Panc1 (cell line): ENCODE measurements at regions not wholly inside any gene's neighbourhood (a gene's known extent, or its start where the extent isn't known, plus 50 kb on each side); places are given as distances from the start of the nearest gene placed in this dataset.

ENCODE experiments used
- ATAC-seq: fragments of 200-7000 bp; cut with Tn5 transposase; 2 replicates; pipeline ENCODE4 v1.9.1; 2020; ENCODE audit warnings: mild to moderate bottlenecking, moderate library complexity
- BruUV-seq: library from RNA; stranded (reverse); fragments of 400-500 nt; replicated peaks from 2 replicates; lab custom pipeline; 2021; lab: Mats Ljungman, UMichigan
- CTCF ChIA-PET: fragments of 300-600 bp; sonication (Branson Sonifier 250); formaldehyde crosslinking; loops from one replicate; lab custom pipeline; 2022; ENCODE audit warnings: antibody characterized with exemption; lab: Charles Lee
- POLR2A ChIA-PET: fragments of 300-600 bp; sonication (Branson Sonifier 250); formaldehyde crosslinking; loops from one replicate; lab custom pipeline; 2022; ENCODE audit warnings: antibody characterized with exemption; lab: Charles Lee
- DNase-seq: peaks from one replicate; pipeline ENCODE4 v3.0.0-alpha.2; 2010; ENCODE audit warnings: low read depth, low spot score
- H3K27ac ChIP-seq: 2 replicates; pipeline ENCODE4 v1.5.1; 2011; ENCODE audit warnings: mild to moderate bottlenecking, low read length, inconsistent platforms
- H3K27me3 ChIP-seq: fragments of 200-500 bp; sonication (Bioruptor generic); 2 replicates; pipeline ENCODE4 v1.6.0; 2014; ENCODE audit warnings: low read length, inconsistent platforms; ENCODE audit not compliant: control insufficient read depth, insufficient read depth
- H3K36me3 ChIP-seq: fragments of 200-500 bp; sonication (Bioruptor generic); 2 replicates; pipeline ENCODE4 v1.5.1; 2014; ENCODE audit warnings: inconsistent platforms, mild to moderate bottlenecking, low read length, moderate library complexity; ENCODE audit not compliant: control insufficient read depth, insufficient read depth
- H3K4me1 ChIP-seq: 2 replicates; pipeline ENCODE4 v1.5.1; 2011; ENCODE audit warnings: inconsistent platforms, mild to moderate bottlenecking, low read length, moderate library complexity; ENCODE audit not compliant: control insufficient read depth, insufficient read depth
- H3K4me3 ChIP-seq, 2 experiments: 2 replicates each; pipeline ENCODE4 v1.5.1; 2011 to 2012; ENCODE audit warnings: low read depth in 2 of 2, low read length in 2 of 2, mild to moderate bottlenecking in 2 of 2, inconsistent platforms in 1 of 2, moderate library complexity in 1 of 2
- H3K9me3 ChIP-seq: fragments of 200-500 bp; sonication (Bioruptor generic); 2 replicates; pipeline ENCODE4 v1.5.1; 2014; ENCODE audit warnings: low read depth, mild to moderate bottlenecking, inconsistent platforms, low read length, moderate library complexity; ENCODE audit not compliant: control insufficient read depth, insufficient read depth
- POLR2AphosphoS5 ChIP-seq: IDR thresholded peaks from 2 replicates; pipeline ENCODE4 v1.6.1; 2012; ENCODE audit warnings: mild to moderate bottlenecking, low read depth, low read length, moderate library complexity
- REST ChIP-seq, 2 experiments: IDR thresholded peaks; 2 replicates each; pipeline ENCODE4 v1.6.1; 2011 to 2012; ENCODE audit warnings: low read depth in 2 of 2, control low read depth in 1 of 2, low read length in 1 of 2, mild to moderate bottlenecking in 1 of 2, moderate library complexity in 1 of 2; ENCODE audit not compliant: insufficient read depth in 1 of 2
- SIN3A ChIP-seq: IDR thresholded peaks from 2 replicates; pipeline ENCODE4 v1.6.1; 2012; ENCODE audit warnings: low read depth, mild to moderate bottlenecking, low read length, moderate library complexity, borderline replicate concordance; ENCODE audit not compliant: insufficient read depth
- TCF7L2 ChIP-seq: IDR thresholded peaks from 2 replicates; pipeline ENCODE4 v1.6.1; 2011; ENCODE audit warnings: mild to moderate bottlenecking, low read depth, low read length, inconsistent platforms
- in situ Hi-C: cut with HindIII; loops from 2 replicates; pipeline ENCODE4 v1.10.0; 2016; ENCODE audit warnings: low sequenced_read_pairs, low pct_unique_long_range_greater_than_20kb
- intact Hi-C: fragments of 100-400 bp; cut with micrococcal nuclease; formaldehyde crosslinking; loops from one replicate; pipeline ENCODE4 v1.10.0; 2022; ENCODE audit not compliant: unreplicated experiment
- TF ChIP-seq, protein P1 (sequence below): fragments of 450-650 bp; IDR thresholded peaks from 2 replicates; pipeline ENCODE4 v1.5.1; 2017; ENCODE audit warnings: mild to moderate bottlenecking

GRCh38 chr5:6000867-6001266 is 377.5 kb downstream of the MED10 start:
- DNase-seq (no peak), ATAC-seq (no peak)
- no peaks in the 10 kb centered on the region for H3K27me3 ChIP-seq
- H3K9me3 ChIP-seq, result no peaks in the 10 kb centered on the region
- in situ Hi-C loops, result no loop called here
- H3K4me3 ChIP-seq, result no peak overlapping the region
- CTCF ChIA-PET, result no interaction called here
- TF ChIP-seq REST (IDR thresholded peaks at IDR 0.05; ENCODE audit: insufficient read depth in 1 of 2, low read depth in 2 of 2, low read length in 1 of 2), result no peak
- no peak for TF ChIP-seq POLR2AphosphoS5
- no peak for TF ChIP-seq SIN3A
- no peak for TF ChIP-seq TCF7L2
- TF ChIP-seq, protein P1, sequence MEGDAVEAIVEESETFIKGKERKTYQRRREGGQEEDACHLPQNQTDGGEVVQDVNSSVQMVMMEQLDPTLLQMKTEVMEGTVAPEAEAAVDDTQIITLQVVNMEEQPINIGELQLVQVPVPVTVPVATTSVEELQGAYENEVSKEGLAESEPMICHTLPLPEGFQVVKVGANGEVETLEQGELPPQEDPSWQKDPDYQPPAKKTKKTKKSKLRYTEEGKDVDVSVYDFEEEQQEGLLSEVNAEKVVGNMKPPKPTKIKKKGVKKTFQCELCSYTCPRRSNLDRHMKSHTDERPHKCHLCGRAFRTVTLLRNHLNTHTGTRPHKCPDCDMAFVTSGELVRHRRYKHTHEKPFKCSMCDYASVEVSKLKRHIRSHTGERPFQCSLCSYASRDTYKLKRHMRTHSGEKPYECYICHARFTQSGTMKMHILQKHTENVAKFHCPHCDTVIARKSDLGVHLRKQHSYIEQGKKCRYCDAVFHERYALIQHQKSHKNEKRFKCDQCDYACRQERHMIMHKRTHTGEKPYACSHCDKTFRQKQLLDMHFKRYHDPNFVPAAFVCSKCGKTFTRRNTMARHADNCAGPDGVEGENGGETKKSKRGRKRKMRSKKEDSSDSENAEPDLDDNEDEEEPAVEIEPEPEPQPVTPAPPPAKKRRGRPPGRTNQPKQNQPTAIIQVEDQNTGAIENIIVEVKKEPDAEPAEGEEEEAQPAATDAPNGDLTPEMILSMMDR, result no peak
- POLR2A ChIA-PET, result no interaction called here
- no peaks in the 10 kb centered on the region for H3K36me3 ChIP-seq
- BruUV-seq, result no TSS peak
- intact Hi-C loops, result no loop called here
- no peaks in the 10 kb centered on the region for H3K4me1 ChIP-seq
- H3K27ac ChIP-seq, result no peak overlapping the region

- no peaks in the 10 kb centered on the region for H3K27me3 ChIP-seq
- ChIA-PET CTCF (no interaction called here), POLR2A (no interaction called here)
- no peaks in the 10 kb centered on the region for H3K9me3 ChIP-seq
- intact Hi-C loops, result no loop called here
- no peak overlapping the region for H3K27ac ChIP-seq
- ATAC-seq, result no peak
- no peaks in the 10 kb centered on the region for H3K4me1 ChIP-seq
- no peaks in the 10 kb centered on the region for H3K36me3 ChIP-seq
- H3K4me3 ChIP-seq, result no peak overlapping the region
- in situ Hi-C loops, result no loop called here
- DNase-seq, result no peak
- TF ChIP-seq TCF7L2 (no peak), POLR2AphosphoS5 (no peak), REST (IDR thresholded peaks at IDR 0.05; ENCODE audit: insufficient read depth in 1 of 2, low read depth in 2 of 2, low read length in 1 of 2) (no peak), SIN3A (no peak)
- TF ChIP-seq, protein P1, result no peak
- BruUV-seq, result no TSS peak
Measured at GRCh38 chr5:5995819-5996218, 382.5 kb downstream of the MED10 start.
